ENCODE measurements at regions not wholly inside any gene's neighbourhood (a gene's known extent, or its start where the extent isn't known, plus 50 kb on each side); places are given as distances from the start of the nearest gene placed in this dataset.

DNA sequence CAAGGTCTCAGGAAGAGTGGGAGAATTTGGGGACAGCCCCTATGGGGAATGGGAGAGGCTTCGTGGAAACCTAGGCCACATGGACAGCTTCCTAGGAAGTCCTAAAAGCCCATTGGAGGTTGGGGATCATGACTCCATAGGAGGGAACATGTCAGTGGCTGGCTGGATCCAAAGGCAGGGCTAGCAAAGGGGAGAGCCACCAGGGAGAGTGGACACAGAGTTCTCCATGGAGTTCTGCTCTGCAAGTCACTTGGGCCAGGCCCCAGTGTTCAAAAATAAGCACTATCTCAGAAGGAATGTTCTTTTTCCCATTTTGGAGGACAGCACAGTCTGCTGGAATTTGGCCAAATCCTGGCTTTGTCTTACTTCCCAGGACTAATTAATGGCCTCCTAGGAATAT lies 140.6 kb upstream of the RAD23B start:
- TF ChIP-seq, protein P1, sequence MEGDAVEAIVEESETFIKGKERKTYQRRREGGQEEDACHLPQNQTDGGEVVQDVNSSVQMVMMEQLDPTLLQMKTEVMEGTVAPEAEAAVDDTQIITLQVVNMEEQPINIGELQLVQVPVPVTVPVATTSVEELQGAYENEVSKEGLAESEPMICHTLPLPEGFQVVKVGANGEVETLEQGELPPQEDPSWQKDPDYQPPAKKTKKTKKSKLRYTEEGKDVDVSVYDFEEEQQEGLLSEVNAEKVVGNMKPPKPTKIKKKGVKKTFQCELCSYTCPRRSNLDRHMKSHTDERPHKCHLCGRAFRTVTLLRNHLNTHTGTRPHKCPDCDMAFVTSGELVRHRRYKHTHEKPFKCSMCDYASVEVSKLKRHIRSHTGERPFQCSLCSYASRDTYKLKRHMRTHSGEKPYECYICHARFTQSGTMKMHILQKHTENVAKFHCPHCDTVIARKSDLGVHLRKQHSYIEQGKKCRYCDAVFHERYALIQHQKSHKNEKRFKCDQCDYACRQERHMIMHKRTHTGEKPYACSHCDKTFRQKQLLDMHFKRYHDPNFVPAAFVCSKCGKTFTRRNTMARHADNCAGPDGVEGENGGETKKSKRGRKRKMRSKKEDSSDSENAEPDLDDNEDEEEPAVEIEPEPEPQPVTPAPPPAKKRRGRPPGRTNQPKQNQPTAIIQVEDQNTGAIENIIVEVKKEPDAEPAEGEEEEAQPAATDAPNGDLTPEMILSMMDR (IDR thresholded peaks at IDR 0.05): no peak
- TF ChIP-seq POLR2A (IDR thresholded peaks at IDR 0.05) (no peak), POLR2AphosphoS5 (IDR thresholded peaks at IDR 0.05) (no peak), EP300 (IDR thresholded peaks at IDR 0.05) (no peak)
